CD14-positive monocyte (primary cell): ENCODE measurements at regions not wholly inside any gene's neighbourhood (a gene's known extent, or its start where the extent isn't known, plus 50 kb on each side); places are given as distances from the start of the nearest gene placed in this dataset.

Experiments used
- DNase-seq, 3 donors: peaks; one replicate each; pipeline ENCODE4 v3.0.0-alpha.2; 2011 to 2022
- H2AFZ ChIP-seq: 2 replicates; pipeline ENCODE4 v1.6.0; 2012; ENCODE audit warnings: mild to moderate bottlenecking, low read depth, low read length, inconsistent platforms; ENCODE audit not compliant: insufficient read depth, poor library complexity, severe bottlenecking
- H3K27ac ChIP-seq, 2 donors: 1 replicate in 1 of 2; 2 replicates in 1 of 2; pipeline ENCODE4 v1.5.1; 2012 to 2013; ENCODE audit warnings: low read length in 2 of 2, control low read depth in 1 of 2, inconsistent platforms in 1 of 2, low read depth in 1 of 2, mild to moderate bottlenecking in 1 of 2
- H3K27me3 ChIP-seq, 2 donors: one replicate each; pipeline versions ENCODE4 v1.6.0 to v1.6.1; 2011 to 2013; ENCODE audit warnings: low read length in 2 of 2; ENCODE audit not compliant: control insufficient read depth in 2 of 2, insufficient read depth in 2 of 2
- H3K36me3 ChIP-seq, 2 donors: replicated peaks in 1 of 2; 1 replicate in 1 of 2; 2 replicates in 1 of 2; pipeline versions ENCODE4 v1.5.1 to v1.6.1; 2012 to 2013; ENCODE audit warnings: low read length in 2 of 2, control low read depth in 1 of 2, inconsistent platforms in 1 of 2, mild to moderate bottlenecking in 1 of 2; ENCODE audit not compliant: insufficient read depth in 2 of 2, control insufficient read depth in 1 of 2
- H3K4me1 ChIP-seq, 2 donors: 1 replicate in 1 of 2; 2 replicates in 1 of 2; pipeline versions ENCODE4 v1.5.1 to v1.6.1; 2012 to 2013; ENCODE audit warnings: low read length in 2 of 2, control low read depth in 1 of 2, inconsistent platforms in 1 of 2, mild to moderate bottlenecking in 1 of 2, moderate library complexity in 1 of 2; ENCODE audit not compliant: insufficient read depth in 2 of 2, control insufficient read depth in 1 of 2
- H3K4me2 ChIP-seq: replicated peaks from 2 replicates; pipeline ENCODE3; 2012; ENCODE audit warnings: low read length, moderate library complexity, mild to moderate bottlenecking; ENCODE audit not compliant: poor library complexity, severe bottlenecking; ENCODE audit errors: extremely low read depth
- H3K4me3 ChIP-seq, 3 experiments: fragments of 200-600 bp in 1 of 3; sonication (generic) in 1 of 3; replicated peaks in 1 of 3; 1 replicate in 2 of 3; 2 replicates in 1 of 3; pipeline ENCODE4 v1.5.1; 2011 to 2013; ENCODE audit warnings: low read length in 3 of 3, mild to moderate bottlenecking in 3 of 3, control low read depth in 2 of 3, low read depth in 2 of 3, inconsistent platforms in 1 of 3, moderate library complexity in 1 of 3
- H3K79me2 ChIP-seq: 2 replicates; pipeline ENCODE4 v1.6.0; 2012; ENCODE audit warnings: mild to moderate bottlenecking, control low read depth, inconsistent platforms, low read length, moderate library complexity; ENCODE audit not compliant: insufficient read depth
- H3K9ac ChIP-seq: 2 replicates; pipeline ENCODE4 v1.6.0; 2017; ENCODE audit warnings: low read length, mild to moderate bottlenecking; ENCODE audit not compliant: insufficient read depth, poor library complexity, severe bottlenecking
- H3K9me3 ChIP-seq, 2 donors: replicated peaks in 1 of 2; 1 replicate in 1 of 2; 2 replicates in 1 of 2; pipeline versions ENCODE4 v1.5.1 to v1.6.1; 2012 to 2013; ENCODE audit warnings: low read length in 2 of 2, control low read depth in 1 of 2; ENCODE audit not compliant: control insufficient read depth in 1 of 2, insufficient read depth in 1 of 2
- H4K20me1 ChIP-seq: 2 replicates; pipeline ENCODE4 v1.6.0; 2012; ENCODE audit warnings: mild to moderate bottlenecking, low read length, control low read depth, moderate library complexity; ENCODE audit not compliant: insufficient read depth
- H3K27ac Mint-ChIP-seq, 7 donors: one replicate each; pipeline ENCODE4 v1.8.0; 2020; ENCODE audit warnings: mild to moderate bottlenecking in 7 of 7, mixed read lengths in 7 of 7, moderate library complexity in 6 of 7, inconsistent platforms in 2 of 7
- H3K27me3 Mint-ChIP-seq, 3 donors: one replicate each; pipeline ENCODE4 v1.8.0; 2021 to 2022; ENCODE audit warnings: low read depth in 3 of 3, mild to moderate bottlenecking in 3 of 3, mixed read lengths in 3 of 3, moderate library complexity in 3 of 3, inconsistent platforms in 1 of 3
- H3K36me3 Mint-ChIP-seq, 2 donors: one replicate each; pipeline ENCODE4 v1.8.0; 2020; ENCODE audit warnings: mixed read lengths in 2 of 2, inconsistent platforms in 1 of 2, mild to moderate bottlenecking in 1 of 2
- H3K4me1 Mint-ChIP-seq: one replicate; pipeline ENCODE4 v1.8.0; 2020; ENCODE audit warnings: mild to moderate bottlenecking, mixed read lengths
- H3K4me3 Mint-ChIP-seq, 2 donors: one replicate each; pipeline ENCODE4 v1.8.0; 2020; ENCODE audit warnings: mild to moderate bottlenecking in 2 of 2, mixed read lengths in 2 of 2, moderate library complexity in 1 of 2
- H3K9me3 Mint-ChIP-seq, 7 donors: one replicate each; pipeline ENCODE4 v1.8.0; 2020 to 2022; ENCODE audit warnings: mixed read lengths in 7 of 7, mild to moderate bottlenecking in 6 of 7, moderate library complexity in 6 of 7, inconsistent platforms in 2 of 7
- WGBS: methylation state at CpG from one replicate; pipeline ENCODE4 v1.1.5; 2013; ENCODE audit warnings: missing lambda C conversion rate; ENCODE audit not compliant: insufficient coverage; 5-methylcytosine and 5-hydroxymethylcytosine counted together
- intact Hi-C, 2 donors: fragments of 100-400 bp; cut with micrococcal nuclease; formaldehyde crosslinking; loops; one replicate each; pipeline versions ENCODE4 v1.15.0 to v1.15.1; 2023
- TF ChIP-seq, protein P1 (sequence below): fragments of 200-600 bp; IDR thresholded peaks from one replicate; pipeline ENCODE4 v1.8.0; 2022; ENCODE audit warnings: antibody characterized with exemption, mild to moderate bottlenecking

GRCh38 chr9:134561427-134562145 lies 80.0 kb upstream of the COL5A1 start:
- Mint-ChIP-seq H3K9me3 (peaks cover 0 to 26% (median 7%) of the 10 kb centered on the region in 7 donors), H3K4me3 (no peak overlapping the region), H3K36me3 (no peaks in the 10 kb centered on the region), H3K4me1 (peaks cover 9% of the 10 kb centered on the region), H3K27ac (no peak overlapping the region), H3K27me3 (peaks cover 6 to 33% (median 18%) of the 10 kb centered on the region in 3 donors)
- no peak overlapping the region for H3K27ac ChIP-seq
- no peak overlapping the region for H2AFZ ChIP-seq
- no peaks in the 10 kb centered on the region for H4K20me1 ChIP-seq
- H3K4me1 ChIP-seq, result no peaks in the 10 kb centered on the region
- H3K4me3 ChIP-seq, result no peak overlapping the region
- WGBS, result 91% methylated on average over 10 of the region's 12 CpGs
- TF ChIP-seq, protein P1, sequence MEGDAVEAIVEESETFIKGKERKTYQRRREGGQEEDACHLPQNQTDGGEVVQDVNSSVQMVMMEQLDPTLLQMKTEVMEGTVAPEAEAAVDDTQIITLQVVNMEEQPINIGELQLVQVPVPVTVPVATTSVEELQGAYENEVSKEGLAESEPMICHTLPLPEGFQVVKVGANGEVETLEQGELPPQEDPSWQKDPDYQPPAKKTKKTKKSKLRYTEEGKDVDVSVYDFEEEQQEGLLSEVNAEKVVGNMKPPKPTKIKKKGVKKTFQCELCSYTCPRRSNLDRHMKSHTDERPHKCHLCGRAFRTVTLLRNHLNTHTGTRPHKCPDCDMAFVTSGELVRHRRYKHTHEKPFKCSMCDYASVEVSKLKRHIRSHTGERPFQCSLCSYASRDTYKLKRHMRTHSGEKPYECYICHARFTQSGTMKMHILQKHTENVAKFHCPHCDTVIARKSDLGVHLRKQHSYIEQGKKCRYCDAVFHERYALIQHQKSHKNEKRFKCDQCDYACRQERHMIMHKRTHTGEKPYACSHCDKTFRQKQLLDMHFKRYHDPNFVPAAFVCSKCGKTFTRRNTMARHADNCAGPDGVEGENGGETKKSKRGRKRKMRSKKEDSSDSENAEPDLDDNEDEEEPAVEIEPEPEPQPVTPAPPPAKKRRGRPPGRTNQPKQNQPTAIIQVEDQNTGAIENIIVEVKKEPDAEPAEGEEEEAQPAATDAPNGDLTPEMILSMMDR, result no peak
- no peaks in the 10 kb centered on the region for H3K79me2 ChIP-seq
- H3K9me3 ChIP-seq, result peaks cover 6 to 18% of the 10 kb centered on the region in 2 donors
- no peak for DNase-seq
- no peak overlapping the region for H3K9ac ChIP-seq
- no peaks in the 10 kb centered on the region for H3K36me3 ChIP-seq
- no peak overlapping the region for H3K4me2 ChIP-seq
- intact Hi-C loops, result no loop called here
- H3K27me3 ChIP-seq, result peaks cover 0 to 10% of the 10 kb centered on the region in 2 donors

GRCh38 chr9:134562146-134562849 lies 79.3 kb upstream of the COL5A1 start:
- Mint-ChIP-seq H3K4me1 (peaks cover 9% of the 10 kb centered on the region), H3K4me3 (no peak overlapping the region), H3K36me3 (no peaks in the 10 kb centered on the region), H3K9me3 (peaks cover 4 to 32% (median 13%) of the 10 kb centered on the region in 7 donors), H3K27ac (no peak overlapping the region), H3K27me3 (peaks cover 6 to 31% (median 18%) of the 10 kb centered on the region in 3 donors)
- Histone ChIP-seq H3K9ac (no peak overlapping the region), H3K9me3 (peaks cover 11 to 24% of the 10 kb centered on the region in 2 donors), H3K4me3 (no peak overlapping the region), H3K36me3 (no peaks in the 10 kb centered on the region), H3K27me3 (peaks cover 0 to 6% of the 10 kb centered on the region in 2 donors), H3K4me2 (no peak overlapping the region), H3K27ac (no peak overlapping the region), H4K20me1 (no peaks in the 10 kb centered on the region), H3K4me1 (no peaks in the 10 kb centered on the region), H2AFZ (no peak overlapping the region), H3K79me2 (no peaks in the 10 kb centered on the region)
- TF ChIP-seq, protein P1, result no peak
- intact Hi-C loops, result no loop called here
- no peak for DNase-seq
- 87% methylated on average over 3 of the region's 5 CpGs for WGBS
